Vagina (tissue), 2 donors: ENCODE measurements at regions not wholly inside any gene's neighbourhood (a gene's known extent, or its start where the extent isn't known, plus 50 kb on each side); places are given as distances from the start of the nearest gene placed in this dataset.

Source experiments
- CTCF ChIP-seq, 3 experiments: fragments of 450-650 bp in 2 of 3; fragments of 200-600 bp in 1 of 3; sonication (generic) in 1 of 3; IDR thresholded peaks; one replicate each; pipeline ENCODE4 v1.5.1; 2017 to 2019; ENCODE audit warnings: antibody characterized with exemption in 3 of 3, mild to moderate bottlenecking in 2 of 3, moderate library complexity in 2 of 3
- POLR2A ChIP-seq, 2 donors: fragments of 450-650 bp; IDR thresholded peaks; one replicate each; pipeline ENCODE4 v1.6.1; 2017; ENCODE audit warnings: antibody characterized with exemption in 2 of 2, mild to moderate bottlenecking in 2 of 2, moderate library complexity in 2 of 2

- TF ChIP-seq CTCF (IDR thresholded peaks at IDR 0.05), result no peak
- no peak for TF ChIP-seq POLR2A (IDR thresholded peaks at IDR 0.05)
These were observed 160.1 kb downstream of the TMX1 start for GRCh38 chr14:51400139-51400538.
